G401.6 (cell line): ENCODE measurements at regions not wholly inside any gene's neighbourhood (a gene's known extent, or its start where the extent isn't known, plus 50 kb on each side); places are given as distances from the start of the nearest gene placed in this dataset.

Source experiments
- FAIRE-seq: peaks from 2 replicates; lab custom pipeline; 2012; peaks lifted over from hg19 to GRCh38; lab: Jason Lieb, UNC

- FAIRE-seq, result no peak
Measured at GRCh38 chr12:61804301-61804700, 455.9 kb upstream of the USP15 start.

- FAIRE-seq, result no peak
Measured at GRCh38 chr12:61808856-61809255, 451.3 kb upstream of the USP15 start.

- no peak for FAIRE-seq
Measured at GRCh38 chr12:61810486-61810885, 449.7 kb upstream of the USP15 start.

- no peak for FAIRE-seq
Measured at GRCh38 chr12:61821381-61821780, 438.8 kb upstream of the USP15 start.

- FAIRE-seq, result no peak
Measured at GRCh38 chr12:61823102-61823501, 437.1 kb upstream of the USP15 start.

- no peak for FAIRE-seq
Measured at GRCh38 chr12:61846765-61847164, 413.4 kb upstream of the USP15 start.

GRCh38 chr12:61848893-61849292 is 411.3 kb upstream of the USP15 start:
- FAIRE-seq, result no peak

- FAIRE-seq, result no peak
Measured at GRCh38 chr12:61853945-61854344, 406.3 kb upstream of the USP15 start.

GRCh38 chr12:61854902-61855301 is 405.3 kb upstream of the USP15 start:
- no peak for FAIRE-seq

- no peak for FAIRE-seq
Measured at GRCh38 chr12:61857968-61858367, 402.2 kb upstream of the USP15 start.

- no peak for FAIRE-seq
Measured at GRCh38 chr12:61860451-61860850, 399.8 kb upstream of the USP15 start.

GRCh38 chr12:61862986-61863385 is 397.2 kb upstream of the USP15 start:
- no peak for FAIRE-seq

- FAIRE-seq, result no peak
Measured at GRCh38 chr12:61863811-61864210, 396.4 kb upstream of the USP15 start.

GRCh38 chr12:61869796-61870195 is 390.4 kb upstream of the USP15 start:
- no peak for FAIRE-seq

- FAIRE-seq, result no peak
Measured at GRCh38 chr12:61870658-61871484, 389.3 kb upstream of the USP15 start.

- no peak for FAIRE-seq
Measured at GRCh38 chr12:61871485-61871810, 388.8 kb upstream of the USP15 start.

- FAIRE-seq, result no peak
Measured at GRCh38 chr12:61879229-61879628, 381.0 kb upstream of the USP15 start.

GRCh38 chr12:61880186-61880585 is 380.0 kb upstream of the USP15 start:
- FAIRE-seq, result no peak

GRCh38 chr12:61891632-61892031 is 368.6 kb upstream of the USP15 start:
- no peak for FAIRE-seq

- FAIRE-seq, result no peak
Measured at GRCh38 chr12:61894168-61894567, 366.0 kb upstream of the USP15 start.

- no peak for FAIRE-seq
Measured at GRCh38 chr12:61896436-61896835, 363.8 kb upstream of the USP15 start.

- FAIRE-seq, result no peak
Measured at GRCh38 chr12:61902403-61902802, 357.8 kb upstream of the USP15 start.

- FAIRE-seq, result no peak
Measured at GRCh38 chr12:61911113-61911512, 349.1 kb upstream of the USP15 start.

GRCh38 chr12:61915420-61915819 is 344.8 kb upstream of the USP15 start:
- no peak for FAIRE-seq

- no peak for FAIRE-seq
Measured at GRCh38 chr12:61916831-61917230, 343.4 kb upstream of the USP15 start.
